Left renal pelvis (tissue), 4 donors: ENCODE measurements at regions not wholly inside any gene's neighbourhood (a gene's known extent, or its start where the extent isn't known, plus 50 kb on each side); places are given as distances from the start of the nearest gene placed in this dataset.

ENCODE experiments used
- DNase-seq, 4 donors: peaks; one replicate each; pipeline ENCODE4 v3.0.0-alpha.2; 2013; ENCODE audit warnings: low read depth in 4 of 4, low spot score in 3 of 4

DNA sequence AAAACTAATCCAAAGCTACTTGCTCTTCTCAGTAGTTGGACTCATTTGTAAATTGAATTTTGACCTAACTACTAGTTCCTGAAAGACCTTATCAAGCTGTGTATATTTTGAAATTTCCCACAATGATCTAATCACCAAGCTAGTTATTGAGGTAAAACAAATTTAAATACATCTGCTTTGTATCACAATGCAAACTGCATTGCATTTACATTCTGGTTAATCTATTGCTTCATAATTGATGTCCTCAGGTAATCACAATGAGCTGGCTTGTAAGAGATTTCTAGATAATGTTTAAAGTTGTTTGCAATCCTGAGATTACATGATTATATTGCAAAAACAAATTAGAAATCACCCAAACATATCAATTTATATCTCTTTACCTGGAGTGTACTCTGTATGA, 848.8 kb downstream of the HACE1 start:
- no peak for DNase-seq

DNA sequence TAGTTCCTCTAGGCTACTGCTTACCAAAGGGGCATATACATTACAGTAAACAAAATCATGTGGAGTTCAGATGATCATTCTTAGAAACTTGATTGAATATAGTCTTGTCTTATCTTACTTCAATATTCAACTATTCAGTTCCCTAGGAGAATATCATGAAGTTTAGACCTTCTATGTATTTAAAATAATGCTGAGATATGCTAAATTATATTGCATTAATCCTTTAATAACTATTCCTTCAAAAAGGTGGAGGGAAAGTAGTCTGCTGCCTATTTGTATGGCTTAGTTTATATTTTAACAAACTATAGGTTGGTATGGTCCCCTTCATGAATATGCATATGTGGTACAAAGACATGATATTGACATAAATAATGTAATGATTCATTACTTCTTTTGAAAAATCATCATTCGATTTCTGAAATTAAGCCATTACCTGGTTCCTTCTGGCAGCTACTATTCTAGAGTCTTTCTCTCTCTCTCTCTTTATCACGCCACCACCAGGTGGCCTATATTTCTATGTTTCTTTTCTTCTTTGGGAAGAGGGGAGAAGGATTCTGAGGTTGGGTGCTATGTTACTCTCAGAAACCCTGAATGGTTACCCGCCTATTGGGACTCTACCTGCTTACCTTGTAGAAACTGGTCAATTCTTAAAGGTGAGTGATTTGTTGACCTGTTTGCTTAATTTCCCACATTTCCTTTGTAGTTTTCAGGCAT, 855.8 kb downstream of the HACE1 start:
- no peak for DNase-seq

GRCh38 chr6:103995571-103995970, 864.1 kb downstream of the HACE1 start:
- no peak for DNase-seq

GRCh38 chr6:103983860-103984259, 875.9 kb downstream of the HACE1 start:
- no peak for DNase-seq

- no peak for DNase-seq
These were observed 876.7 kb downstream of the HACE1 start for GRCh38 chr6:103983011-103983410.

GRCh38 chr6:103982574-103982973, 877.1 kb downstream of the HACE1 start:
- no peak for DNase-seq

DNA sequence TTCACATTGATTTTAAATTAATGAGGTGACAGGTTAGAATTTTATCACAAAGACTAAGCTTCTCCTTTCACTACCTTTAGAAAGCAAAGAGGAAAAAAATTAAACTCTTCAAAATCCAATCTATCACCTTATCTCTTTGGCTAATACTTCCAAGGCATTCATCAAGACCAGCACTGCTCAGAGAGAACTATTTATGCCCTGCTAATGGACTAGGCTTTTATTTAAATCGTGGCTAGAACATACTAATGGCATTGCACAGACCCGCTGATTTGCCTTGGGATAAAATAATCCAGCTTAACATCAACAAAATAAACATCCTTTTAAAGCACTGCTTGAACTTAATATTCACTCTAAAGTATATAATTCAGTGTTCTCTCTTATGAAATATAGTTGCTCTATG, 880.4 kb downstream of the HACE1 start:
- DNase-seq: no peak

GRCh38 chr6:103937389-103937788, 922.3 kb downstream of the HACE1 start:
- DNase-seq: no peak

GRCh38 chr6:103925317-103925716, 934.4 kb downstream of the HACE1 start:
- DNase-seq: no peak

DNA sequence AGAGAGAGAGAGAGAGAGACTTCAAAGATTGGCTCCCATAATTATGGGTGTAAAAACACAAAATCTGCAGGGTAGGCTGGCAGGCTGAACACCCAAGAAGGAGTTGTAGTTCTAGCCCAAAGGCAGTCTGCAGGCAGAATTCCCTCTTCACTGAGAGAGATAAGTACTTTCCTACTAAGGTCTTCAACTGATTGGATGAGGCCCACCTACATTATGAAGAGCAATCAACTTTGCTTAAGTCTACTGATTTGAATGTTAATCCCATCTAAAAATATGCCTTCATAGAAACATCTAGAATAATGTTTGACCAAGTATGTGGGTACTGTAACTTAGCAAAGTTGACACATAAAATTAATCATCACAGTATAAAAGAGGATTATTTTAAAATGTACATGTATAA, 949.7 kb downstream of the HACE1 start:
- DNase-seq: no peak

DNA sequence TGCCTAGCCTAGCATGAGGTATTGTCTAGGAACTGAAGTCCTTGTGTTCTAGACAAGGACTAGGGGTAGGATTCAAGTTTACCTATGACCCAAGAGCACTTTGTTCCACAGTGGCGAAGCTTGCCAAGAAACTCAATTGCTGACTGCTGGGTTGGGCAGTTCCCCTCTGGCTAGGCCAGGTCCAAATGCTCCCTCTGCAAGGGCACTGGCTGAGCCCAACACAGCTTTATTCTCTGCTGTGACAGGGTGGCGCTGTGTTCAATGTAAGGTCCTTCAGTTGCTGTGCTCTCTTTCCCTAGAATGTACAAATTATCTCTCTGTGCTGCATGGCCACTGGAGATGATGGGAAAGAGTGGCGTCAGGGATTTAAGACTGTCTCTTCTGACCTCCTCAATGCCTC, 950.8 kb downstream of the HACE1 start:
- DNase-seq: no peak

DNA sequence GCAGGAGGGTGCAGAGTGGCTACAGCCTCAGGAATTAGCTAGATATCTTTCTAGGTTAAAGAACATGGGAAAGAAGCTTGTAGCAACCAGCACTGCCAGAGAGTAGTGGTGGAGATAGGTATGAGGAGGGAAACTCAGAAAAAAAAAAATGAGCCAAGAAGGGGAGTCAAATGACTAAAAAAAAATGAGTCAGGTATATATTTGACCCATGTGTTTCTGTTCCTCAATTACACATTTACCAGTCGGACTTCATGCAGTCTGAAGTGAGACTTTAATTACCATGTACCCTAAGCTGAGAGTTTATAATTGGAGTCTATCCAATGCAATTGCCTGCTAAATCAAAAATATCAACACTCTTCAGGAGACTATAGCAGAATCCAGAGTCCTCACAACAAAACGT, 964.6 kb downstream of the HACE1 start:
- DNase-seq: no peak

GRCh38 chr6:103893141-103893581, 966.6 kb downstream of the HACE1 start:
- DNase-seq: no peak

DNA sequence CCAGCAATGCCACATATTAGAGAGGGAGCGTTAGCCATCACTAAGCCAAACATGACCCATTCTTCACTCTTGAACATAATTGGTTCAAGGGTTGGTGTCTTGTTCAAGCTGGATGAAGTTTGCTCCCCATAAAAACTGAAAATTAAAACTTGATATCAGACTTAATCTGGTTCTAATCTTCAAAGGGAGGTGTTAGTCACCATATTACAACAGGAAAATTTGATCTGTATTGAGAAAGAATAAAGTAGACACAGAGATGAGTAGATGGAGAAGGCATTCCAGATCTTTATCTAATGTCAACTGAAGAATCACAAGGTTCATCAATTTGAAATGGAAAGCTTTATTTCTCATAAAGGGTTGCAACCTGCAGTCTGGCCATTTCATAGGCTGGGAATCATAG, 972.8 kb downstream of the HACE1 start:
- DNase-seq: no peak

- DNase-seq: no peak
These were observed 974.3 kb downstream of the HACE1 start for GRCh38 chr6:103885446-103885845.

DNA sequence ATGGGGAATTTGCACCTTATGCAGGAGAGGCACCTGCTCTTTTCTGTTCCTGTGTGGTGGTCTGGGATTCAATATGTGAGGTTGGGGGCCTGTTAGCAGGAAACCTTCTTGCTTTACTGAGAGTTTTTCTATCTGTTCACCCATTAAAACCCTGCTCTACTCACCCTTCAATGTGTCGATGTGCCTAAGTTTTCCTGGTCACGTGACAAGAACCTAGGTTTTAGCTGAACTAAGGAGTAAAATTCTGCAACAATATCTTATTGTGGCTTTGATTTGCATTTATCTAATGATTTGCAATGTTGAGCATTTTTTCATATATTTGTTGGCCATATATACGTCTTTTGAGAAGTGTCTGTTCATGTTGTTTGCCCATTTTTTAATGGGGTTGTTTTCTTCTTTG, 979.9 kb downstream of the HACE1 start:
- DNase-seq: no peak

GRCh38 chr6:103875221-103875620, 984.5 kb downstream of the HACE1 start:
- DNase-seq: no peak

- DNase-seq: no peak
These were observed 985.1 kb downstream of the HACE1 start for GRCh38 chr6:103874575-103874974.

- DNase-seq: no peak
These were observed 987.0 kb downstream of the HACE1 start for GRCh38 chr6:103872678-103873077.

- DNase-seq: no peak
These were observed 987.5 kb downstream of the HACE1 start for GRCh38 chr6:103872233-103872632.

GRCh38 chr6:103870970-103871369, 988.7 kb downstream of the HACE1 start:
- DNase-seq: no peak

DNA sequence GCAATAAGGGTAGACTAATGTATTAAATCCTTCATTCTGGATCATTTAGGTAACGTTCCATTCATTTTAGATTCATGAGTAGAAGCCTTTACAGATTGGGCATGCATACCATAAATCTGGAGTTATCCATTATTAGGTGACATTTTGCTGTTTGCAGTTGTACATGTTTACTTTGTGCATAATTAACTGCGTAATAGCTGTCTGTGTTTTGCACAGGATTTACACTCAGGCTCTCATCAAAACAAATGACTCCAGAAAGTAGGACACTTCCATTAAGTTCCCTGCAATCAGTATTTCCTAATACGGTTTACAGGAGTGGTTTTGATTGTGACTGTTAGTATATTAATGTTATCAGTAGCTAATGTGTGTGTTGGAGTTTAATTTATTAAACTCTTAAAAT, 997.4 kb downstream of the HACE1 start:
- no peak for DNase-seq

- no peak for DNase-seq
These were observed 1001.7 kb downstream of the HACE1 start for GRCh38 chr6:103858003-103858402.
